Neural cell (in vitro differentiated cells): ENCODE measurements at regions not wholly inside any gene's neighbourhood (a gene's known extent, or its start where the extent isn't known, plus 50 kb on each side); places are given as distances from the start of the nearest gene placed in this dataset.

Experiments used
- H2AFZ ChIP-seq: fragments of 200-600, 300-800 bp; sonication (generic), shearing (Covaris generic); 2 replicates; pipeline ENCODE4 v1.6.0; 2014; ENCODE audit warnings: low read depth, mild to moderate bottlenecking, antibody characterized with exemption, low read length, moderate library complexity
- H3F3A ChIP-seq: fragments of 200-600 bp; shearing (Covaris generic); 2 replicates; pipeline ENCODE4 v1.6.1; 2016; ENCODE audit warnings: mild to moderate bottlenecking, moderate library complexity, mixed read lengths, antibody characterized with exemption, low read length; ENCODE audit not compliant: insufficient read depth, poor library complexity, severe bottlenecking
- H3K27ac ChIP-seq: fragments of 200-600, 300-800 bp; sonication (generic), shearing (Covaris generic); 2 replicates; pipeline ENCODE4 v1.5.1; 2014; ENCODE audit warnings: mild to moderate bottlenecking, low read length, moderate library complexity
- H3K27me3 ChIP-seq: fragments of 300-800, 200-600 bp; sonication (generic), shearing (Covaris generic); 2 replicates; pipeline ENCODE4 v1.6.0; 2014; ENCODE audit warnings: mild to moderate bottlenecking, low read depth, low read length, moderate library complexity; ENCODE audit not compliant: insufficient read depth
- H3K36me3 ChIP-seq: fragments of 300-800, 200-600 bp; sonication (generic), shearing (Covaris generic); 2 replicates; pipeline ENCODE4 v1.5.1; 2014; ENCODE audit warnings: mild to moderate bottlenecking, antibody characterized with exemption, low read length, moderate library complexity; ENCODE audit not compliant: insufficient read depth
- H3K4me2 ChIP-seq: fragments of 300-800, 200-600 bp; sonication (generic), shearing (Covaris generic); 2 replicates; pipeline ENCODE4 v1.6.0; 2014; ENCODE audit warnings: mild to moderate bottlenecking, low read length
- H3K4me3 ChIP-seq: fragments of 300-800, 200-600 bp; sonication (generic), shearing (Covaris generic); 2 replicates; pipeline ENCODE4 v1.5.1; 2014; ENCODE audit warnings: mild to moderate bottlenecking, low read length, moderate library complexity
- H3K79me2 ChIP-seq: fragments of 200-600 bp; shearing (Covaris generic); replicated peaks from 2 replicates; pipeline ENCODE4 v1.6.0; 2014; ENCODE audit warnings: mild to moderate bottlenecking, low read length, moderate library complexity; ENCODE audit not compliant: insufficient read depth
- H3K9ac ChIP-seq: fragments of 300-800, 200-600 bp; sonication (generic), shearing (Covaris generic); 2 replicates; pipeline ENCODE4 v1.6.1; 2016; ENCODE audit warnings: mild to moderate bottlenecking, low read length, mixed read lengths
- H3K9me2 ChIP-seq: fragments of 200-600 bp; shearing (Covaris generic); 2 replicates; pipeline ENCODE4 v1.6.1; 2016; ENCODE audit warnings: mild to moderate bottlenecking, low read length, mixed read lengths; ENCODE audit not compliant: insufficient read depth
- H3K9me3 ChIP-seq: fragments of 200-600, 300-800 bp; sonication (generic), shearing (Covaris generic); 2 replicates; pipeline ENCODE4 v1.6.1; 2016; ENCODE audit warnings: mild to moderate bottlenecking, mixed run types, low read length, moderate library complexity, mixed read lengths
- H4K20me1 ChIP-seq: fragments of 200-600 bp; shearing (Covaris generic); 2 replicates; pipeline ENCODE4 v1.6.1; 2016; ENCODE audit warnings: mild to moderate bottlenecking, mixed run types; ENCODE audit not compliant: insufficient read depth
- CTCF ChIP-seq: fragments of 450-650 bp; IDR thresholded peaks from 2 replicates; pipeline ENCODE4 v1.5.1; 2014; ENCODE audit warnings: antibody characterized with exemption, mild to moderate bottlenecking, moderate library complexity; ENCODE audit not compliant: poor library complexity, severe bottlenecking
- EP300 ChIP-seq: fragments of 450-650 bp; conservative IDR thresholded peaks from 2 replicates; pipeline ENCODE4 v1.6.1; 2014; ENCODE audit warnings: antibody characterized with exemption, mild to moderate bottlenecking, moderate library complexity; ENCODE audit not compliant: poor library complexity, severe bottlenecking
- EZH2 ChIP-seq: fragments of 200-600, 300-800 bp; shearing (Covaris generic), sonication (generic); IDR thresholded peaks from 2 replicates; pipeline ENCODE4 v1.6.1; 2014; ENCODE audit warnings: antibody characterized with exemption, low read length, borderline replicate concordance, mild to moderate bottlenecking; ENCODE audit not compliant: insufficient read depth, poor library complexity, severe bottlenecking
- MXI1 ChIP-seq: fragments of 450-650 bp; conservative IDR thresholded peaks from 2 replicates; pipeline ENCODE4 v1.6.1; 2014; ENCODE audit warnings: antibody characterized with exemption, mild to moderate bottlenecking; ENCODE audit not compliant: poor library complexity, severe bottlenecking
- POLR2AphosphoS5 ChIP-seq: IDR thresholded peaks from 2 replicates; pipeline ENCODE4 v1.6.1; 2012
- RAD21 ChIP-seq: fragments of 450-650 bp; conservative IDR thresholded peaks from 2 replicates; pipeline ENCODE4 v1.6.1; 2014; ENCODE audit warnings: antibody characterized with exemption, mild to moderate bottlenecking, moderate library complexity
- REST ChIP-seq: IDR thresholded peaks from 2 replicates; pipeline ENCODE4 v1.6.1; 2012; ENCODE audit warnings: borderline replicate concordance
- SMC3 ChIP-seq: fragments of 450-650 bp; conservative IDR thresholded peaks from 2 replicates; pipeline ENCODE4 v1.6.1; 2014; ENCODE audit warnings: antibody characterized with exemption, mild to moderate bottlenecking, moderate library complexity; ENCODE audit not compliant: poor library complexity
- TAF1 ChIP-seq: IDR thresholded peaks from 2 replicates; pipeline ENCODE4 v1.6.1; 2012; ENCODE audit warnings: low read depth

- no peak for TF ChIP-seq EZH2
- TF ChIP-seq RAD21: no peak
- TF ChIP-seq MXI1: no peak
- no peak for TF ChIP-seq EP300
- no peak for TF ChIP-seq TAF1
- no peak for TF ChIP-seq REST
- TF ChIP-seq CTCF: no peak
- TF ChIP-seq SMC3: no peak
- TF ChIP-seq POLR2AphosphoS5: no peak
- Histone ChIP-seq H3K36me3 (no peaks in the 10 kb centered on the region), H3K9ac (no peak overlapping the region), H3F3A (no peaks in the 10 kb centered on the region), H3K4me2 (no peak overlapping the region), H4K20me1 (no peaks in the 10 kb centered on the region), H2AFZ (no peak overlapping the region), H3K4me3 (no peak overlapping the region), H3K27ac (no peak overlapping the region), H3K9me3 (no peaks in the 10 kb centered on the region), H3K79me2 (no peaks in the 10 kb centered on the region), H3K9me2 (no peaks in the 10 kb centered on the region), H3K27me3 (no peaks in the 10 kb centered on the region)
Observed at GRCh38 chr6:168164462-168165061, 85.5 kb upstream of the FRMD1 start.

GRCh38 chr6:168163096-168163731 is 84.2 kb upstream of the FRMD1 start:
- no peak overlapping the region for H3K4me2 ChIP-seq
- no peaks in the 10 kb centered on the region for H3K9me3 ChIP-seq
- no peaks in the 10 kb centered on the region for H3K79me2 ChIP-seq
- H3K27ac ChIP-seq: no peak overlapping the region
- no peak overlapping the region for H2AFZ ChIP-seq
- no peaks in the 10 kb centered on the region for H3K27me3 ChIP-seq
- H3F3A ChIP-seq: no peaks in the 10 kb centered on the region
- H3K36me3 ChIP-seq: no peaks in the 10 kb centered on the region
- TF ChIP-seq POLR2AphosphoS5: no peak
- H3K9ac ChIP-seq: no peak overlapping the region
- no peak overlapping the region for H3K4me3 ChIP-seq
- no peaks in the 10 kb centered on the region for H4K20me1 ChIP-seq
- no peaks in the 10 kb centered on the region for H3K9me2 ChIP-seq

- H3K27ac ChIP-seq: no peak overlapping the region
- TF ChIP-seq SMC3: no peak
- TF ChIP-seq RAD21: no peak
- TF ChIP-seq POLR2AphosphoS5: no peak
- TF ChIP-seq EZH2: no peak
- no peak for TF ChIP-seq EP300
- no peak overlapping the region for H2AFZ ChIP-seq
- H3K9ac ChIP-seq: no peak overlapping the region
- no peaks in the 10 kb centered on the region for H4K20me1 ChIP-seq
- no peaks in the 10 kb centered on the region for H3K79me2 ChIP-seq
- H3K9me3 ChIP-seq: no peaks in the 10 kb centered on the region
- no peaks in the 10 kb centered on the region for H3K27me3 ChIP-seq
- H3K4me3 ChIP-seq: no peak overlapping the region
- H3F3A ChIP-seq: no peaks in the 10 kb centered on the region
- no peak overlapping the region for H3K4me2 ChIP-seq
- no peaks in the 10 kb centered on the region for H3K36me3 ChIP-seq
- H3K9me2 ChIP-seq: no peaks in the 10 kb centered on the region
Observed at GRCh38 chr6:168162366-168162765, 83.4 kb upstream of the FRMD1 start.
